DMS114 treated with DMSO at 0.1 percent for 48 hours (cell line): ENCODE measurements at regions not wholly inside any gene's neighbourhood (a gene's known extent, or its start where the extent isn't known, plus 50 kb on each side); places are given as distances from the start of the nearest gene placed in this dataset.

Source experiments
- DNase-seq: peaks from one replicate; lab custom pipeline; 2025; ENCODE audit not compliant: unreplicated experiment; lab: John Stamatoyannopoulos, UW

DNA sequence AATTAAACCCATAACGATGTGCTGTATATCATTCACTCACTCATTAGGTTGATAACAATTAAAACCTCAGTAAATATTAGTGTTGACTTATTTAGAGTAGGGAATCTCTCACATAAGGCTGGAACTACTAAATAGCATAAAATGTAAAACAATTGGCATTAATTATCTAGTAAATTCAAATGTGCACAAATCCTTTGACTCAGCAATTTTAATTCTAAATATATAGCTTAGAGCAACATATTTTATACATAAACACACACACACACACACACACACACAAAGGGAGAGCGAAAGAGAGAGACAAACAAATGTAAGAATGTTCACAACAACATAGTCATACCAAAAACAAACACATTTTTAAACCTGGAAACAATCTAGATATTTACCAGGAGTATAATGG lies 443.1 kb upstream of the KCNH7 start:
- DNase-seq = no peak

DNA sequence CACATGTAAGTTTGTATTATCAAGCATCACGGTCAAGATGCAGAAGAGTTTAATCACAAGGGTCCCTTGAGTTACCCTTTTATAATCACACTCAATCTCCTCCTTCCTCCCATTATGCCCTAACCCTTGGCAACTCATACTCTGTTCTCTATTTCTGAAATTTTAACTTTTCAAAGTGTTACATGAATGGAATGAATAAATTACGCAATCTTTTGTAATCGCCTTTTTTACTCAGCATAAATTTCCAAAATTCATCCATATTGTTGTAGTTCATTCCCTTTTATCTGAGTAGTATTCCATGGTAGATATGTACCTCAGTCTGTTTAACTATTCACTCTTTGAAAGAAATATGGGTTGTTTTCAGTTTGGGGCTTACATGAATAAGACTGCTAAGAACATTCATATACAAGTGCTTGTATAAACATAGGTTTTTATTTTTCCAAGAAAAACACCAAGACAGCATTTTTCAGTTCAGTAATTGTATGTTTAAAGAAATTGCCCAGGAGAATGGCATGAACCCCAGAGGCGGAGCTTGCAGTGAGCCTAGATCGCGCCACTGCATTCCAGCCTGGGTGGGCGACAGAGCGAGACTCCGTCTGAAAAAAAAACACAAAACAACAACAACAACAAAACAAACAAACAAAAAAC lies 430.9 kb upstream of the KCNH7 start:
- DNase-seq = no peak

GRCh38 chr2:163266772-163267171 lies 428.2 kb upstream of the KCNH7 start:
- no peak for DNase-seq

GRCh38 chr2:163265562-163265961 lies 427.0 kb upstream of the KCNH7 start:
- no peak for DNase-seq

DNA sequence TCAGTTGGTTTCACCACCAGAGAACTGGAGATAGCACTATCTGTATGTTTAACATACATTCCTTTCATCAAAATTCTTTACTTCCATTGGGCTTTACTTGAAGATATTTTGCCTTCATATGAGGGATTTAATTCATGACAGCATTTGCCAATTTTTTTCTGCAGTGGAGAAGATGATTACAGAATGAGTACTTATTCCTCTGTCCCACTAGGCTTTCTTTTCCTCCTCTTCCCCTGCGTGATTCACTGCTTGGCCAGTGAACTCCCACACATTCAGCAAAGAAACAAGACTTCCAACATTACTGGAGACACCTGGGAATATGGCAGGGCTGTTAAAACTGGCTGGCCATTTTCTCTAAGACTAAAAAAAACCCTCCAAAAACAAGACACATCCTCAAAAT lies 425.8 kb upstream of the KCNH7 start:
- no peak for DNase-seq

GRCh38 chr2:163259489-163259888 lies 420.9 kb upstream of the KCNH7 start:
- no peak for DNase-seq

DNA sequence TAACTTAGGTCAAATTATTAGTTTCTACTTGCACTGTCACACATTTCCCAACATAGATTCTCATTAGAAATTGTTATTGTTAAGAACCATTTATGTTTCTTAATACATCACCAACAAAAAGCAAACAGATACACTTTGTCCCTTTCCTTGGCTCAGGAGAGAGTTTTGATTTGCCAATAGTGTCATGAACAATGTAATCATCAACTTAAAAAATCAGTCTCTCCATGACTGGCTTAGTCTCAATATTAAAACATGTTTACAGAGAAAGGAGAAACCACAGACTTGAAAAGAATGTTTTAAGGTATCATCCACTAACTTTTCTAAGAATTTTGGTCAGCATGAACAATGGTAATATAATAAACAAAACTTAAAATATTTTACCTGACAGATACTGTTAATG lies 416.5 kb upstream of the KCNH7 start:
- no peak for DNase-seq

GRCh38 chr2:163253621-163254285 lies 415.2 kb upstream of the KCNH7 start:
- no peak for DNase-seq

DNA sequence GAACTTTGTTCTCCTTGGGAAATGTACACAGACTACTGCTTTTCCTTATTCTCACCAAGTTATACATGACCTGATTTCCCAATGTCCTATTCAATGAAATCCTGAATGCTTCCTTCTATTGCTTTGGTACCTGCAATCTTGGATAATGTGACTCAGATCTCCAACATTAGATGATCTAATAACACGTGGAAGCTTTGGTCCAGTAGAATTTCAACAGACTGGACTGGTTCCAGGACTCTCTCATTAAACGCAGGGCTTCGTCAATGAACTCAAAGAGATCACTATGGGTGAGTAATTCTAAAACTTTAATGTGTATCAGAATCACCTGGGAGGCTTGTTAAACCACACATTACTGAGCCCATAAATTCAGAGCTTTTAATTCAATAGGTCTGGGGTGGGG lies 413.6 kb upstream of the KCNH7 start:
- no peak for DNase-seq

DNA sequence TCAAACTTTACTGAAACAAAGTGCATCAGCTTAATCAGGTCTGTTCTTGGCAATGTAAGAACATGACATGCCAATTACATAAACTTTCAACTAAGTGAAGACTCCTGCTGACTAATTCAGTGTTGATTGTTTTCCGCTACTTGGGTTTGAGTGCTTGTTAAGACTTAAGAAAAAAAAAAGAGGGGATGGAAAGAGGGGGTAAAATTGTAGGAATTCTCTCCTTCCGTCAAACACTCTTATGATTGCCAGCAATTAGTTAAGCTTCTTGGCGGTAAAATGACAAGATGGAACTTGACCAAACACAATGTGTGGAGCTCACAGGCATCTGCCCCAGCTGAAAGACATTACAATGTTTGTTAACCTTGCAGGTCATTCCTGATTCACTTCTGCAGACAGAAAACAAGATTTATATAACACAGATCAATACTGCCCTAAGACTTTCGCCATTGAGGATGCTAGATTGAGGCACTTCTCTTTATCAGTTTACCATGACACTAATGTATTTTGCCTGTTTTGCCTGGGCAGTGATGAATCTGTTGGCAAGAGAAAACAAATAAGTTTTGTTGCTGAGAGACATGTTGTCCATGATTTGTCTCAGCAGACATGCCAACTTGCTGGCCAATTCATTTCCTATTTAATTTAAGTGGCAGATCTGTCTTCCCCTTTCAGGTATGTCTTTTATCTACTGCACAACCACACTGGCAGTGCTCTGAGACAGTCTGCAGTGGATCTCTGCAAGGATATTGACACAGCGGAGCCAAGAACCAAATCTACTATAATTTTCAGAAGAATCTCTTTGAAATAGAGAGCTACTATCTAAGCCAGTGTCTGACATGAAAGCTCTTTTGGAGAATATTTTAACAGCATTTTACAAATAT lies 410.0 kb upstream of the KCNH7 start:
- no peak for DNase-seq

- no peak for DNase-seq
These were observed 409.3 kb upstream of the KCNH7 start for GRCh38 chr2:163247847-163248220.

DNA sequence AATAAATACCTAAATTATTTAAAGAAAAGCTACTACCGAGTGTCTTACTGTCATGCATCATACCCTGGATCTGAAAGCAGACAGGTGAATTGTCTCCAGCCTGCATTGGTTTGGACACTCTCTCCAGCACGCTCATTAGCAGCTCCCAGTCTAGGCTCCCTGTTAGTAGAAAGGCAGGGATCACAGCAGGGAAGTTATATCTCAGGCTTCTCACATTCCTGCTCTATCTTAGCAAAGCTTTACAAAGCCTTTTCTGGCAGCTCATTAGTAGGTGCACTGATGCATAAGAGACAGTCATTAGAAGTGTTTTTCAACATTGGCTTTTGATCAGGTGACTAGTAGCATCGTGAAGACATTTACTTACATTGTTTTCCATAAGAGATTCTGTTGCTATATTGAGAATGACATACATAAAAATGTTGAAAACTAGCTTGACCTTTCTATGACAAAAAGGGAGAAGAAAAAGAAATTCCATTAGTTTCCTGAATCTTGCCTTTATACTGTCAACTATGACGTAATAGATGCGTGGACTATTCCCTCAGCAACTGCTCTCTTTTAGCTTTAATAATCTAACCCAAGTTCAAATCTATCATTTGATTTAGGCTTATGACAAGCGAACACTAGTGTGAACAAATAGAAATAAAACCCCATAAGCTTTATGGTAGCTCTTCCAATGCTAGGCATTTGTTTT lies 408.7 kb upstream of the KCNH7 start:
- DNase-seq = no peak

DNA sequence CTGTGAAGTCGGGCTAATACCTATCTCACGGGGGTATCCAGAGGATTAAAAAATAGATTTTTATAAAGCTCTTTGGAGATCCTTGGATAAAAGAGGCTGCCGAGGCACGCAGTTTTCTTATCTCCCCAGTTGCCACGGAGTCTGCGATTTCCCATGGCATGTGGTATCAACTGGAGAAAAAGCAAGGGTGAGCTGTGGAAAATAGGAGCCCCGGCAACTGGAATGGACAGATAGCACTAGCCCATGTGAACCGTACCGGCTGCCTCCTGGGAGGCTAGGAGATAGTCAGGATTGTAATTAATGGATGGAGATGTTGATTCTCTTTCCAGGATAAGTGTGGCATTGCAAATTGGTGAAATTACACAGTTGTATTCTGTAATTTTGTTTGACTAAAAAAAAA lies 407.6 kb upstream of the KCNH7 start:
- no peak for DNase-seq

DNA sequence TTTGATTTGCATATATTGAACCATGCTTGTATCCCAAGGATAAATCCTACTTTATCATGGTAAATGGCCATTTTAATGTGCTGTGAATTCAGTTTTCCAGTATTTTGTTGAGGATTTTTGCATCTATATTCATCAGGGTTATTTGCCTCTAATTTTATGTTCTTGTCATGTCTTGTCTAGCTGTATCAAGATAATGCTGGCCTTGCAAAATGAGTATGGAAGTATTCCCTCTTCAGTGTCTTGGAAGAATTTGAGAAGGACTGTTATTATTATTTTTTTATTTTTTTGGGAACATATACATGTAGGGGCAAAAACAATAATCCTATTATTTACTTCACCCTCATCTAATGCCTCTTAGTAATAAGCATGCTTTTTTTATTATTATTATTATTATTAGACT lies 398.0 kb upstream of the KCNH7 start:
- no peak for DNase-seq

DNA sequence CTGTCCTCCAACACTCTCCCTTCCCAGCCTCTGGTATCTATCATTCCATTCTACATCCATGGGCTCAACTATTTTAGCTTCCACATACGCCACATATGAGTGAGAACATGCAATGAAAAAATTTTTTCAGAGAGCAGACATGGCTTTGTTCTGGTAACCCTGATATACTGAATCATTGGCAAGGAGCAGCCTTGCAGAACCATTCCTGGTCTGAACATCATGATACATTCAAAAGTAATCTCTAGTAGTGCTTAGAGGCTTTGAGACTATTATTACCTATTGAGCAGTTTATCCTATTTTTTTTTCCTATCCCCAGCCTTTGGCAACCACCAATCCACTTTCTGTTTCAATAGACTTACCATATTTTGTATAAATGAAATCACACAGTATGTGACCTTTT lies 393.1 kb upstream of the KCNH7 start:
- DNase-seq = no peak

DNA sequence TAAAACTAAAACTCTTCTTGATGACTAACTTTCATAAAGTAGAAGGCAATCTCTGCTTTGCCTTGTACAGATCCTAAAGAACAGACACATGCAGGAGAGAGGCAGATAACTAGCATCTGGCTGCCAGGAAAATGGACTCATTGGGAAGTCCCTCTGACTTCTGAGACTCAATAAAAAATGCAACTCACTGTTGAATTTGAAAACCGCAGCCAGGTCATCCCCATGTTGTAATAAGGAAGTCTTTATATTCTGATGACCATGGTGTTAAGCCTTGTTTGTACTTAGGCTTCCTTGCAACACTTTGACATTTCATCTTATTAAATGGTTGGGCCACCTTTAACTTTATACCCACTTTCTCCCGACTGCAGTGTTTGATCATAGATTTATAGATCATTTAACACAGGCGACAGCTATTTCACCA lies 375.1 kb upstream of the KCNH7 start:
- DNase-seq = no peak

DNA sequence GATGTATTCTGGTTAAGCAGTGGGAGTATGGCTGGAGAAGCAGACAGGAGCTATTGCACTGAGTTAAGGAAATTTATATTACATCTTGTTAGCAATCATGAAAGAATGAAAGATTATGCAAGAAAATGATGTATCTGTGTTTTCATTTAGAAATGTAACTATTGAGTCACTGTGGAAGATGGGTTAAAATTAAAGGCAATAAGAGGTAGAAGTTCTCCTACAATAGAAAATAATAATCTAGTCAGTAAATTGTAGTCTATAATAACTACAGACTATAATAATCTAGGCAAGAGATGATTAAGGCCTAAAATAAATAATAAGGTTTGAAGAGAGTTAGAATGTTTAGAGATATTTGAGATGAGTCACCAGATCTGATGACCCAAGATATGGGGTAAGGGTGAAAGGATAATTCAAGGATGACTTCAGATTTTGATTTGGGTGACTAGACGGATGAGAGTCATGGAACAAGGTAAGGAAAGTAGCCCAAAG lies 371.9 kb upstream of the KCNH7 start:
- no peak for DNase-seq

- no peak for DNase-seq
These were observed 369.3 kb upstream of the KCNH7 start for GRCh38 chr2:163207693-163208370.

GRCh38 chr2:163205589-163206254 lies 367.2 kb upstream of the KCNH7 start:
- no peak for DNase-seq

GRCh38 chr2:163200741-163201140 lies 362.2 kb upstream of the KCNH7 start:
- no peak for DNase-seq
